ENCODE measurements at regions not wholly inside any gene's neighbourhood (a gene's known extent, or its start where the extent isn't known, plus 50 kb on each side); places are given as distances from the start of the nearest gene placed in this dataset.

- no peak for TF ChIP-seq CTCF (IDR thresholded peaks at IDR 0.05)
- no peak for TF ChIP-seq POLR2A (IDR thresholded peaks at IDR 0.05)
Measured at GRCh38 chr2:104501929-104502328, 352.0 kb upstream of the POU3F3 start.
